ENCODE measurements at regions not wholly inside any gene's neighbourhood (a gene's known extent, or its start where the extent isn't known, plus 50 kb on each side); places are given as distances from the start of the nearest gene placed in this dataset.

GRCh38 chr16:64094181-64094965 lies 1027.5 kb downstream of the CDH11 start:
- TF ChIP-seq, protein P1, sequence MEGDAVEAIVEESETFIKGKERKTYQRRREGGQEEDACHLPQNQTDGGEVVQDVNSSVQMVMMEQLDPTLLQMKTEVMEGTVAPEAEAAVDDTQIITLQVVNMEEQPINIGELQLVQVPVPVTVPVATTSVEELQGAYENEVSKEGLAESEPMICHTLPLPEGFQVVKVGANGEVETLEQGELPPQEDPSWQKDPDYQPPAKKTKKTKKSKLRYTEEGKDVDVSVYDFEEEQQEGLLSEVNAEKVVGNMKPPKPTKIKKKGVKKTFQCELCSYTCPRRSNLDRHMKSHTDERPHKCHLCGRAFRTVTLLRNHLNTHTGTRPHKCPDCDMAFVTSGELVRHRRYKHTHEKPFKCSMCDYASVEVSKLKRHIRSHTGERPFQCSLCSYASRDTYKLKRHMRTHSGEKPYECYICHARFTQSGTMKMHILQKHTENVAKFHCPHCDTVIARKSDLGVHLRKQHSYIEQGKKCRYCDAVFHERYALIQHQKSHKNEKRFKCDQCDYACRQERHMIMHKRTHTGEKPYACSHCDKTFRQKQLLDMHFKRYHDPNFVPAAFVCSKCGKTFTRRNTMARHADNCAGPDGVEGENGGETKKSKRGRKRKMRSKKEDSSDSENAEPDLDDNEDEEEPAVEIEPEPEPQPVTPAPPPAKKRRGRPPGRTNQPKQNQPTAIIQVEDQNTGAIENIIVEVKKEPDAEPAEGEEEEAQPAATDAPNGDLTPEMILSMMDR (IDR thresholded peaks at IDR 0.05): no peak
- TF ChIP-seq POLR2A (IDR thresholded peaks at IDR 0.05) (no peak), POLR2AphosphoS5 (IDR thresholded peaks at IDR 0.05) (peak in 1 of 4 donors; percentile 34)
